Liver (tissue), 8 donors: ENCODE measurements at regions not wholly inside any gene's neighbourhood (a gene's known extent, or its start where the extent isn't known, plus 50 kb on each side); places are given as distances from the start of the nearest gene placed in this dataset.

Experiments used
- DNase-seq: peaks from one replicate; pipeline ENCODE4 v3.0.0-alpha.2; 2017; ENCODE audit warnings: low spot score
- H3K27ac ChIP-seq, 2 donors: one replicate each; pipeline ENCODE4 v1.7.0; 2013; ENCODE audit warnings: inconsistent platforms in 2 of 2, low read length in 2 of 2, control low read depth in 1 of 2, low read depth in 1 of 2, mild to moderate bottlenecking in 1 of 2
- H3K27me3 ChIP-seq, 4 donors: one replicate each; pipeline versions ENCODE4 v1.6.1 to v1.7.0; 2013; ENCODE audit warnings: low read length in 3 of 4, inconsistent platforms in 1 of 4, mild to moderate bottlenecking in 1 of 4, moderate library complexity in 1 of 4; ENCODE audit not compliant: control insufficient read depth in 4 of 4, insufficient read depth in 4 of 4
- H3K36me3 ChIP-seq, 4 donors: one replicate each; pipeline versions ENCODE4 v1.6.1 to v1.7.0; 2013; ENCODE audit warnings: low read length in 3 of 4, mild to moderate bottlenecking in 3 of 4, low read depth in 1 of 4, moderate library complexity in 1 of 4; ENCODE audit not compliant: control insufficient read depth in 4 of 4, insufficient read depth in 3 of 4
- H3K4me1 ChIP-seq, 4 donors: one replicate each; pipeline versions ENCODE4 v1.6.1 to v1.7.0; 2013; ENCODE audit warnings: low read length in 3 of 4, mild to moderate bottlenecking in 3 of 4, moderate library complexity in 1 of 4; ENCODE audit not compliant: control insufficient read depth in 4 of 4, insufficient read depth in 4 of 4
- H3K4me3 ChIP-seq, 3 donors: one replicate each; pipeline versions ENCODE4 v1.6.1 to v1.7.0; 2013; ENCODE audit warnings: low read length in 3 of 3, control low read depth in 1 of 3, low read depth in 1 of 3, mild to moderate bottlenecking in 1 of 3
- H3K9ac ChIP-seq, 2 donors: one replicate each; pipeline ENCODE4 v1.7.0; 2013; ENCODE audit warnings: low read length in 2 of 2, mild to moderate bottlenecking in 2 of 2, moderate library complexity in 2 of 2, control low read depth in 1 of 2, low read depth in 1 of 2
- H3K9me3 ChIP-seq, 4 donors: one replicate each; pipeline versions ENCODE4 v1.6.1 to v1.7.0; 2013; ENCODE audit warnings: low read length in 3 of 4; ENCODE audit not compliant: control insufficient read depth in 4 of 4
- ATF3 ChIP-seq: IDR thresholded peaks from 2 replicates; pipeline ENCODE4 v1.6.1; 2016; ENCODE audit warnings: antibody characterized with exemption
- EGR1 ChIP-seq, 2 donors: IDR thresholded peaks; 2 replicates each; pipeline ENCODE4 v1.6.1; 2016 to 2018; ENCODE audit warnings: antibody characterized with exemption in 2 of 2, low read depth in 2 of 2
- FOXA1 ChIP-seq: IDR thresholded peaks from 2 replicates; pipeline ENCODE4 v1.6.1; 2016; ENCODE audit warnings: antibody characterized with exemption
- FOXA2 ChIP-seq: IDR thresholded peaks from 2 replicates; pipeline ENCODE4 v1.6.1; 2016; ENCODE audit warnings: antibody characterized with exemption
- GABPA ChIP-seq, 2 donors: IDR thresholded peaks in 1 of 2; conservative IDR thresholded peaks in 1 of 2; 2 replicates each; pipeline ENCODE4 v1.6.1; 2016; ENCODE audit warnings: antibody characterized with exemption in 2 of 2, mild to moderate bottlenecking in 1 of 2, moderate library complexity in 1 of 2
- HNF4A ChIP-seq, 2 donors: conservative IDR thresholded peaks; 2 replicates each; pipeline ENCODE4 v1.6.1; 2016; ENCODE audit warnings: antibody characterized with exemption in 2 of 2, mild to moderate bottlenecking in 2 of 2
- HNF4G ChIP-seq: IDR thresholded peaks from 2 replicates; pipeline ENCODE4 v1.6.1; 2016; ENCODE audit warnings: antibody characterized with exemption
- JUND ChIP-seq, 2 donors: IDR thresholded peaks; 2 replicates each; pipeline ENCODE4 v1.6.1; 2016; ENCODE audit warnings: antibody characterized with exemption in 2 of 2
- MAX ChIP-seq: IDR thresholded peaks from 2 replicates; pipeline ENCODE4 v1.6.1; 2016; ENCODE audit warnings: antibody characterized with exemption
- NR2F2 ChIP-seq: IDR thresholded peaks from 2 replicates; pipeline ENCODE4 v1.6.1; 2016; ENCODE audit warnings: antibody characterized with exemption
- RAD21 ChIP-seq, 2 donors: IDR thresholded peaks; 2 replicates each; pipeline ENCODE4 v1.6.1; 2016; ENCODE audit warnings: antibody characterized with exemption in 2 of 2, mild to moderate bottlenecking in 2 of 2
- REST ChIP-seq: IDR thresholded peaks from 2 replicates; pipeline ENCODE4 v1.6.1; 2016; ENCODE audit warnings: antibody characterized with exemption, mild to moderate bottlenecking
- RXRA ChIP-seq, 2 donors: IDR thresholded peaks; 2 replicates each; pipeline ENCODE4 v1.6.1; 2017 to 2018; ENCODE audit warnings: antibody characterized with exemption in 2 of 2, mild to moderate bottlenecking in 1 of 2
- SP1 ChIP-seq: IDR thresholded peaks from 2 replicates; pipeline ENCODE4 v1.6.1; 2018; ENCODE audit warnings: antibody characterized with exemption, mild to moderate bottlenecking
- TAF1 ChIP-seq: conservative IDR thresholded peaks from 2 replicates; pipeline ENCODE4 v1.6.1; 2016; ENCODE audit warnings: antibody characterized with exemption, mild to moderate bottlenecking
- YY1 ChIP-seq: IDR thresholded peaks from 2 replicates; pipeline ENCODE4 v1.6.1; 2016; ENCODE audit warnings: antibody characterized with exemption, mild to moderate bottlenecking
- ZBTB33 ChIP-seq: IDR thresholded peaks from 2 replicates; pipeline ENCODE4 v1.6.1; 2016; ENCODE audit warnings: antibody characterized with exemption
- WGBS: extraction: QIAGEN DNeasy Blood & Tissue Kit; methylation state at CpG from one replicate; pipeline ENCODE4 v1.1.7; 2013; 5-methylcytosine and 5-hydroxymethylcytosine counted together
- TF ChIP-seq, protein P1 (sequence below): fragments of 150-350 bp; IDR thresholded peaks from 2 replicates; pipeline ENCODE4 v1.5.1; 2017; ENCODE audit warnings: improper control_type of control experiment, low read depth, low read length; ENCODE audit not compliant: missing input control
- donor health status: healthy.
- donor health status: healthy.
- donor health status: healthy.
- donor health status: healthy.
- donor health status: healthy.

GRCh38 chr6:16045238-16045637 lies 83.6 kb upstream of the MYLIP start:
- H3K4me3 ChIP-seq, result no peak overlapping the region
- no peak overlapping the region for H3K27ac ChIP-seq
- H3K4me1 ChIP-seq, result no peaks in the 10 kb centered on the region
- no peak overlapping the region for H3K9ac ChIP-seq
- no peak for TF ChIP-seq MAX
- no peak for TF ChIP-seq FOXA1
- TF ChIP-seq HNF4G, result no peak
- no peak for TF ChIP-seq GABPA (IDR thresholded peaks at IDR 0.05 in 1 of 2, conservative IDR thresholded peaks at IDR 0.05 in 1 of 2)
- no peak for TF ChIP-seq HNF4A (conservative IDR thresholded peaks at IDR 0.05)
- TF ChIP-seq, protein P1, sequence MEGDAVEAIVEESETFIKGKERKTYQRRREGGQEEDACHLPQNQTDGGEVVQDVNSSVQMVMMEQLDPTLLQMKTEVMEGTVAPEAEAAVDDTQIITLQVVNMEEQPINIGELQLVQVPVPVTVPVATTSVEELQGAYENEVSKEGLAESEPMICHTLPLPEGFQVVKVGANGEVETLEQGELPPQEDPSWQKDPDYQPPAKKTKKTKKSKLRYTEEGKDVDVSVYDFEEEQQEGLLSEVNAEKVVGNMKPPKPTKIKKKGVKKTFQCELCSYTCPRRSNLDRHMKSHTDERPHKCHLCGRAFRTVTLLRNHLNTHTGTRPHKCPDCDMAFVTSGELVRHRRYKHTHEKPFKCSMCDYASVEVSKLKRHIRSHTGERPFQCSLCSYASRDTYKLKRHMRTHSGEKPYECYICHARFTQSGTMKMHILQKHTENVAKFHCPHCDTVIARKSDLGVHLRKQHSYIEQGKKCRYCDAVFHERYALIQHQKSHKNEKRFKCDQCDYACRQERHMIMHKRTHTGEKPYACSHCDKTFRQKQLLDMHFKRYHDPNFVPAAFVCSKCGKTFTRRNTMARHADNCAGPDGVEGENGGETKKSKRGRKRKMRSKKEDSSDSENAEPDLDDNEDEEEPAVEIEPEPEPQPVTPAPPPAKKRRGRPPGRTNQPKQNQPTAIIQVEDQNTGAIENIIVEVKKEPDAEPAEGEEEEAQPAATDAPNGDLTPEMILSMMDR, result no peak
- no peak for TF ChIP-seq ZBTB33
- no peak for TF ChIP-seq ATF3
- TF ChIP-seq YY1, result no peak
- no peak for TF ChIP-seq RAD21 (IDR thresholded peaks at IDR 0.05)
- TF ChIP-seq SP1, result no peak
- TF ChIP-seq REST, result no peak
- no peak for TF ChIP-seq JUND (IDR thresholded peaks at IDR 0.05)
- TF ChIP-seq FOXA2, result no peak
- TF ChIP-seq NR2F2, result no peak
- TF ChIP-seq TAF1, result no peak
- TF ChIP-seq RXRA (IDR thresholded peaks at IDR 0.05), result no peak
- TF ChIP-seq EGR1 (IDR thresholded peaks at IDR 0.05; ENCODE audit: low read depth in 2 of 2), result no peak
- H3K9me3 ChIP-seq, result no peaks in the 10 kb centered on the region
- H3K36me3 ChIP-seq, result no peaks in the 10 kb centered on the region
- no peaks in the 10 kb centered on the region for H3K27me3 ChIP-seq
- no peak for DNase-seq
- 60% methylated on average over 4 of the region's 4 CpGs for WGBS
